ENCODE measurements at regions not wholly inside any gene's neighbourhood (a gene's known extent, or its start where the extent isn't known, plus 50 kb on each side); places are given as distances from the start of the nearest gene placed in this dataset.
A peak's percentile ranks its signal among the peaks of the same experiment; 100 is the strongest.

DNA sequence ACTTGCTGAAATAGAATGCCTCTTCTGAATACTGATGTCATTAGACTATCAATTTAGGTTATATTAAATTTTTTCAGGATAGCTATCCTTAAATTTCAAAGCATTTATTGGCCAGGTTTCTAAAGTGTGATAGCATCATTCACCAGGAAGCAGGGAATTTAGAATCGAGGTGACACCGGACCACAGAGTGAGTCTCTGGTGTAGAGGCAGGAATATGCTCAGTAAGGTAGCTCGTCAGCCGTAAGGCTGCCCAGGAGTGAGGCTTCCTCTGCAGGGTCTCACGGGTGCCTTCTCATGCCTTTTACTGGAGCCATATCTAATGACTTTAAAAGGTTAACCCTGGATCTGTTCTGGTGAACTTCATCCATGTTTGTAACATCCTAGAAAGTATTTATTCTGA is 170.8 kb upstream of the KLF14 start:
- TF ChIP-seq, protein P1, sequence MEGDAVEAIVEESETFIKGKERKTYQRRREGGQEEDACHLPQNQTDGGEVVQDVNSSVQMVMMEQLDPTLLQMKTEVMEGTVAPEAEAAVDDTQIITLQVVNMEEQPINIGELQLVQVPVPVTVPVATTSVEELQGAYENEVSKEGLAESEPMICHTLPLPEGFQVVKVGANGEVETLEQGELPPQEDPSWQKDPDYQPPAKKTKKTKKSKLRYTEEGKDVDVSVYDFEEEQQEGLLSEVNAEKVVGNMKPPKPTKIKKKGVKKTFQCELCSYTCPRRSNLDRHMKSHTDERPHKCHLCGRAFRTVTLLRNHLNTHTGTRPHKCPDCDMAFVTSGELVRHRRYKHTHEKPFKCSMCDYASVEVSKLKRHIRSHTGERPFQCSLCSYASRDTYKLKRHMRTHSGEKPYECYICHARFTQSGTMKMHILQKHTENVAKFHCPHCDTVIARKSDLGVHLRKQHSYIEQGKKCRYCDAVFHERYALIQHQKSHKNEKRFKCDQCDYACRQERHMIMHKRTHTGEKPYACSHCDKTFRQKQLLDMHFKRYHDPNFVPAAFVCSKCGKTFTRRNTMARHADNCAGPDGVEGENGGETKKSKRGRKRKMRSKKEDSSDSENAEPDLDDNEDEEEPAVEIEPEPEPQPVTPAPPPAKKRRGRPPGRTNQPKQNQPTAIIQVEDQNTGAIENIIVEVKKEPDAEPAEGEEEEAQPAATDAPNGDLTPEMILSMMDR (IDR thresholded peaks at IDR 0.05; ENCODE audit: extremely low read depth in 1 of 2, insufficient read depth in 1 of 2, low read depth in 1 of 2, low read length in 2 of 2), result no peak
- TF ChIP-seq POLR2A (IDR thresholded peaks at IDR 0.05; ENCODE audit: low read depth, low read length), result peak; percentile 10
- no peak for TF ChIP-seq JUN (IDR thresholded peaks at IDR 0.05; ENCODE audit: borderline replicate concordance, insufficient read depth, insufficient read length, low read depth)
- no peak for TF ChIP-seq FOS (IDR thresholded peaks at IDR 0.05; ENCODE audit: borderline replicate concordance, insufficient read depth, low read length)
- TF ChIP-seq MYC (IDR thresholded peaks at IDR 0.05; ENCODE audit: low read depth, low read length), result no peak
- peak; percentile 57 for TF ChIP-seq POLR2AphosphoS5 (IDR thresholded peaks at IDR 0.05; ENCODE audit: insufficient read depth, low read depth, low read length)
- no peak for TF ChIP-seq EZH2 (IDR thresholded peaks at IDR 0.05; ENCODE audit: borderline replicate concordance, low read depth, low read length, severe bottlenecking)
- TF ChIP-seq, protein P2, sequence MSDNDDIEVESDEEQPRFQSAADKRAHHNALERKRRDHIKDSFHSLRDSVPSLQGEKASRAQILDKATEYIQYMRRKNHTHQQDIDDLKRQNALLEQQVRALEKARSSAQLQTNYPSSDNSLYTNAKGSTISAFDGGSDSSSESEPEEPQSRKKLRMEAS (IDR thresholded peaks at IDR 0.05; ENCODE audit: insufficient read depth, insufficient read length), result no peak
